ENCODE measurements at regions not wholly inside any gene's neighbourhood (a gene's known extent, or its start where the extent isn't known, plus 50 kb on each side); places are given as distances from the start of the nearest gene placed in this dataset.

DNA sequence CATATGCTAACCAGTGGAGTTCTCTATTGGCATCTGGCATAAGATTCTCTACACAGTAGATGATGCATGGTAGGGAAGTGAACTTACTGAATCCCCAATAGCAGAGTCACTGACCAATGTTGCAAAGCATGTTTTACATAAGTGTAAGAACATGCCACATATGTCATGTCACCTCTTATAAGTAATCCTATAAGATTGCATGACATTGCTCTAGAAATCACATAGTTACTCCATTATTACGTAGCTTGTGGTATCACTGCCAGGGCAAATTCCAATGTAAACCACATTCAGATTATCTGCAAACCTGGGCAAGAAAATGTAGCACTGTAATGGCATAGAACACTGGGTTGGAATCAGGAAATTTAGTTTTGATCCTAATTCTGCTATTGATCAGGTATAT is 198.2 kb upstream of the UMPS start:
- no peak for TF ChIP-seq CTCF (IDR thresholded peaks at IDR 0.05; ENCODE audit: low read length)
- TF ChIP-seq EZH2phosphoT487 (IDR thresholded peaks at IDR 0.05; ENCODE audit: low read length), result no peak
- no peak for TF ChIP-seq EZH2 (optimal IDR thresholded peaks at IDR 0.05; ENCODE audit: low read depth, low read length)
